ENCODE measurements at regions not wholly inside any gene's neighbourhood (a gene's known extent, or its start where the extent isn't known, plus 50 kb on each side); places are given as distances from the start of the nearest gene placed in this dataset.

DNA sequence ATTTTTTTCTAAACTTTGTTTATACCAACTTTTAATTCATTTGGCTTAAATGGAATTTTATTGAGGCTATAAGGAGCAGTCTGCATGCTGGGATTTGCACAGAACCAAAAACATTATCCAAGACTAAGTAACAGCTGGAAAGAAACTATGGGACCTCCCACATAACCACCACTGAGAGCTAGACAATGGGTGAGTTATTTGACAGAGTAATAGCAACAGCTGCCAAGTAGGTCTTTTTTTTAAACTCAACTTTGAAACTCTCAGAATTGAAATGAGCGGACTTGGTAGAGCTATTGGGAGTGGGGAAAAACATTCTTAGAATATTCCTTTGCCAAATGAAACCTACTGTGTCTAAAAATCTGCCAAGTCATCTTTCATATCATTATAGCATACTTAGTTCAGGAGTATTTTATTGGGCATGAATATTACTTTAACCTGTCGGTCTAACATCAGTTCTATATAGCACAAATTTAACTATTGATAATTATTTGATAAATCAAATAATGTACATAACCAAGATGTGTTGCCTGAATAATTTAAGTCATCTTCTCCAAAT is 1428.0 kb downstream of the PCDH7 start:
- TF ChIP-seq POLR2A (IDR thresholded peaks at IDR 0.05; ENCODE audit: low read length) = no peak
- TF ChIP-seq GATA1 (IDR thresholded peaks at IDR 0.05; ENCODE audit: low read depth, low read length) = no peak
